ENCODE measurements at regions not wholly inside any gene's neighbourhood (a gene's known extent, or its start where the extent isn't known, plus 50 kb on each side); places are given as distances from the start of the nearest gene placed in this dataset.

- Mint-ChIP-seq H3K9me3 (no peaks in the 10 kb centered on the region), H3K27ac (no peak overlapping the region), H3K27me3 (no peaks in the 10 kb centered on the region), H3K4me3 (no peak overlapping the region), H3K4me1 (no peaks in the 10 kb centered on the region), H3K36me3 (no peaks in the 10 kb centered on the region)
- ATAC-seq, result no peak
These were observed 662.6 kb upstream of the ZWINT start for GRCh38 chr10:57023626-57024025.

- Mint-ChIP-seq H3K36me3 (no peaks in the 10 kb centered on the region), H3K27me3 (no peaks in the 10 kb centered on the region), H3K9me3 (no peaks in the 10 kb centered on the region), H3K4me3 (no peak overlapping the region), H3K4me1 (no peaks in the 10 kb centered on the region), H3K27ac (no peak overlapping the region)
- no peak for ATAC-seq
These were observed 657.4 kb upstream of the ZWINT start for GRCh38 chr10:57018452-57018851.

DNA sequence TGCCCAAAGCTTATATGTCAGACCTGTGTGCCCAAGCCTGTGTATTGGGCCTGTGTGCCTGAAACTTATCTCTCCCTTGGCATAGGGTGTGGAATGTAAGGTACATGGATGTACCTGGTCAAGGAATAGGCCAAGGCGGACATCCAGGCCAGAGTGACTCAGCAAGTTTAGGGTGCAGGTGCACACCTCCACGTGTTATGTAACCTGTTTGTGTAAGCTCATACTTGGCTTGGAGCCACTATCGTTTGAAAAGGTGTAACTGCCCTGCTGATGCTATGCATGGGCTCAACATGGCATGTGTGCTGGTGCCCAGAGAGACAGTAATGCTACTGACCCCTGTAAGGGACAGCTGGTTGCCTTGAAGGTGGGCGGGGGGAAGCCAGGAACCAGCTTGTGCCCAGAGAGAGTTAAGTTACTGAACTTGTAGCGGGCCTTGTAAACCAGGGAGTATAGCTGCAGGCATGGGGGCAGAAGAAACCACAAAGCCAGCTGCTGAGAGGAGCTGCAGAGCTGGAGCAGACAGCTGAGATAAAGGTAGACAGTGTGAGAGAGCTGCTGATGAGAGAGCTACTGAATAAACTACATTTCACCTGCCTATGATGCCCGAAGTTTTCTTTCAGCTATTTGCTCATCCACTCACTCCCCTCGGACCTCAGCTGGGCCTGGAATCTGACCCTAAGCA lies 656.4 kb upstream of the ZWINT start:
- Mint-ChIP-seq H3K4me3 (no peak overlapping the region), H3K36me3 (no peaks in the 10 kb centered on the region), H3K4me1 (no peaks in the 10 kb centered on the region), H3K9me3 (no peaks in the 10 kb centered on the region), H3K27ac (no peak overlapping the region), H3K27me3 (no peaks in the 10 kb centered on the region)
- ATAC-seq, result no peak

DNA sequence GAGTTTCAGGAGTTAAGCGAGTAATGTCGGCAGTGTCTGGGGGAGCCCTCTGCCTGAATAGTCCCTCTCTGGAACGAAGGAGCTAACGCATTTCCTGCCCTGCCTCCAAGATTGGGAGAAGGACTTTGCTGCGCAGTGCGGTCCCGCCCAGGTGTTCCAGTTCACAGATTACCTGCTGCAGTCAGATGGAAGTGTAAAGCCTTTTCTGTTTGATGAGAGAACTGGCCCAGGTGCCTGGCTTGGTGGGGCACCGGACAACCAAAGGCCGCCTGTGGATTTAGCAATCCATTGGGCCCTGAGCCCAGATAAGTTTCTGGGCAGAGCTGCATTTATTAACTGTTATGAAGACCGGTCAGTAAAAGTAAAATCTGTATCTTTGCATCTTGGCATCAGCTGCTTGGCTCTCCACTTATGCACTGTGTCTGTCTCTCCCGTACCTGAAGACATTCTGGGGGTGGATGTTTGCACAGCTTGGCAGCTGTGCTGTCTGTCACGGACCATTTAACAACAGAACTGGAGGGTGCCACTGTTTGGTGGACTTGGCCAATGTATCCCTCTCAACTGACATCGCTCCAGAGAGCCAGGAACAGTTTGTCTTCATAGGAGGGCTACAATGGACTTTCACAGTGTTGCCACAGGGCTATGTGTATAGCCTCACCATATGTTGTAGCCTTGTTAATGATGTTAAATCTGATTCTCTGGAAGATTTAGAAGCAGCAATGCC lies 654.7 kb upstream of the ZWINT start:
- ATAC-seq, result no peak
- Mint-ChIP-seq H3K4me1 (no peaks in the 10 kb centered on the region), H3K27ac (no peak overlapping the region), H3K36me3 (no peaks in the 10 kb centered on the region), H3K9me3 (no peaks in the 10 kb centered on the region), H3K4me3 (no peak overlapping the region), H3K27me3 (no peaks in the 10 kb centered on the region)

DNA sequence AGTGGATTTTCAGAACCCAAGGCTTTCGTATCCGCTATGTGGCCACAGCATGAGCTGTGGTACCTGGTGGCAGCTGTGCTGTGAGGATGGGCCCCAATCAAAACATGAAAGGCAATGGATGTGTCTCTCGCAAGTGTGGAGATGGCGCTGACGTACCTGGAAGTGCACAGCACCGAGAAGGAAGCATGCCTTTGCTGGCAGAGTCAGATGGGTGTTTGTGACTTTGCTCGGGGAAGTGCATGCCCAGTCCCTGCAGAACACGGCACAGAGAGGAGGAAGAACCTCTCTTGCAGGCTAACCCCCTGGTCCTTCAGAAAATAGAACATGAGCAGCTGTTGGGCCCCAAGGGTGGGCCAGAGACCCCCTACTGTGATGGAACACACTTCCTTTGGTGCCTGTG lies 654.1 kb upstream of the ZWINT start:
- H3K27ac Mint-ChIP-seq, result no peak overlapping the region
- H3K4me3 Mint-ChIP-seq, result no peak overlapping the region
- no peaks in the 10 kb centered on the region for H3K9me3 Mint-ChIP-seq
- H3K36me3 Mint-ChIP-seq, result no peaks in the 10 kb centered on the region
- no peaks in the 10 kb centered on the region for H3K27me3 Mint-ChIP-seq
- no peaks in the 10 kb centered on the region for H3K4me1 Mint-ChIP-seq
- ATAC-seq, result no peak

- ATAC-seq, result no peak
- H3K36me3 Mint-ChIP-seq, result no peaks in the 10 kb centered on the region
- H3K4me3 Mint-ChIP-seq, result no peak overlapping the region
- H3K27me3 Mint-ChIP-seq, result no peaks in the 10 kb centered on the region
- no peaks in the 10 kb centered on the region for H3K4me1 Mint-ChIP-seq
- H3K27ac Mint-ChIP-seq, result no peak overlapping the region
- no peaks in the 10 kb centered on the region for H3K9me3 Mint-ChIP-seq
These were observed 653.7 kb upstream of the ZWINT start for GRCh38 chr10:57014758-57015157.

DNA sequence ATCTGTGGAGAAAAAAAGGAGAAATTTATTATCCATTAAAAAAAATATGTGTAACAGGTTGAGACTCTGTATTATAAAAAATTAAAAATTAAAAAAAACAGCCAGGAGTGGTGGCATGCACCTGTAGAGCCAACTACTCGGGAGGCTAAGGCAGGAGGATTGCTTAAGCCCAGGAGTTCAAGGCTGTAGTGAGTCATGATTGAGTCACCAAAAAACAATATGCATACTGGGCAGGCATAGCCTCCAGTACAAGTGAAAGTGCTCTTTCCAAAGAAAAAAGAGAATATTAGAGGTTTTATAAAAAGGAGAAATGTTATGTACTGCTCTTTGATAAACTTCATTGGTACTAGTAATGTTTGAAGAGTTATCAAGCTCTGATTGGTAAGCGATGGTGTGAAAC lies 647.1 kb upstream of the ZWINT start:
- Mint-ChIP-seq H3K4me3 (no peak overlapping the region), H3K4me1 (no peaks in the 10 kb centered on the region), H3K36me3 (no peaks in the 10 kb centered on the region), H3K9me3 (no peaks in the 10 kb centered on the region), H3K27me3 (no peaks in the 10 kb centered on the region), H3K27ac (no peak overlapping the region)
- ATAC-seq, result no peak

DNA sequence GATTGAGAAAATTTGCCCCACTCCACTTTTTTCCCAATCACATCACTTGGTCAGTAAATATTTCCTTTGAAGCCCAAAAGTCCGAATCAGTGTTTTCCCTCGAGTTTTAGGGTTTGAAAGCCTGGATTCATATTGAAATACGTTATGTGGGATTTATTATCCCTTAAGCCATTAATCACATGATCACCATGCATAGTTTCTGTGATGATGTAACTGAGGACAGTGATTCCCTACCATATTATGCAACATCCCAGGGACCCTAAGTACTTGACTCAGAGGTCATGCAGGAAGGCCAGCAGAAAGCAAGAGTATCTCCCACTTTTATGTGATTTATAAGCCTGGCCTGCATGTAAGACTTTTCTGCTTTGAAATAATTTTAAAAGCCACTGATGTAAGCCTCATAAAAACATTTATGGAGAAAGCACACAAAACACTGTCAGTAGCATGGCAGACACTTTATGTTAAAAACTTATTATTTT lies 630.6 kb upstream of the ZWINT start:
- peaks cover 6% of the 10 kb centered on the region for H3K9me3 Mint-ChIP-seq
- peaks cover 3% of the 10 kb centered on the region for H3K4me1 Mint-ChIP-seq
- H3K27ac Mint-ChIP-seq, result no peak overlapping the region
- no peak overlapping the region for H3K4me3 Mint-ChIP-seq
- no peaks in the 10 kb centered on the region for H3K36me3 Mint-ChIP-seq
- H3K27me3 Mint-ChIP-seq, result no peaks in the 10 kb centered on the region
- ATAC-seq, result no peak

- no peak overlapping the region for H3K4me3 Mint-ChIP-seq
- ATAC-seq, result no peak
- no peak overlapping the region for H3K27ac Mint-ChIP-seq
- no peaks in the 10 kb centered on the region for H3K4me1 Mint-ChIP-seq
- H3K27me3 Mint-ChIP-seq, result no peaks in the 10 kb centered on the region
- no peaks in the 10 kb centered on the region for H3K36me3 Mint-ChIP-seq
- peaks cover 6% of the 10 kb centered on the region for H3K9me3 Mint-ChIP-seq
These were observed 614.5 kb upstream of the ZWINT start for GRCh38 chr10:56975513-56975912.

- H3K4me1 Mint-ChIP-seq, result no peaks in the 10 kb centered on the region
- no peaks in the 10 kb centered on the region for H3K27me3 Mint-ChIP-seq
- H3K27ac Mint-ChIP-seq, result no peak overlapping the region
- H3K9me3 Mint-ChIP-seq, result peaks cover 6% of the 10 kb centered on the region
- no peak overlapping the region for H3K4me3 Mint-ChIP-seq
- no peaks in the 10 kb centered on the region for H3K36me3 Mint-ChIP-seq
- ATAC-seq, result peak; percentile 22
These were observed 612.7 kb upstream of the ZWINT start for GRCh38 chr10:56973766-56974165.

- Mint-ChIP-seq H3K27me3 (no peaks in the 10 kb centered on the region), H3K4me1 (no peaks in the 10 kb centered on the region), H3K36me3 (no peaks in the 10 kb centered on the region), H3K27ac (no peak overlapping the region), H3K9me3 (peaks cover 7% of the 10 kb centered on the region), H3K4me3 (no peak overlapping the region)
- no peak for ATAC-seq
These were observed 582.2 kb upstream of the ZWINT start for GRCh38 chr10:56943221-56943755.

DNA sequence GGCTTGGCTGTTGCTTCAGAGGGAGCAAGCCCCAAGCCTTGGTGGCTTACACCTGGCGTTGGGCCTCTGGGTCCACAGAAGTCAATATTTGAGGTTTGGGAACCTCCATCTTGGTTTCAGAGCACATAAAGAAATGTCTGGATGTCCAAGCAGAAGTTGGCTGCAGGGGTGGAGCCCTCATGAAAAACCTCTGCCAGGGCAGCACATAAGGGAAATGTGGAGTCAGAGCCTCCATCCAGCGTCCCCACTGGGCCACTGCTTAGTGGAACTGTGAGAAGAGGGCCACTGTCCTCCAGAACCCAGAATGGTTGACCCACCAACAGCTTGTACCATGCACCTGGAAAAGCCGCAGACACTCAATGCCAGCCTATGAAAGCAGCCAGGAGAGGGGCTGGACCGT lies 573.5 kb upstream of the ZWINT start:
- Mint-ChIP-seq H3K4me3 (no peak overlapping the region), H3K36me3 (no peaks in the 10 kb centered on the region), H3K4me1 (no peaks in the 10 kb centered on the region), H3K9me3 (peaks cover 8% of the 10 kb centered on the region), H3K27me3 (no peaks in the 10 kb centered on the region), H3K27ac (no peak overlapping the region)
- no peak for ATAC-seq

- Mint-ChIP-seq H3K27ac (no peak overlapping the region), H3K36me3 (no peaks in the 10 kb centered on the region), H3K9me3 (peaks cover 8% of the 10 kb centered on the region), H3K4me1 (no peaks in the 10 kb centered on the region), H3K27me3 (no peaks in the 10 kb centered on the region), H3K4me3 (no peak overlapping the region)
- ATAC-seq, result no peak
These were observed 567.7 kb upstream of the ZWINT start for GRCh38 chr10:56928714-56929113.

- Mint-ChIP-seq H3K27ac (no peak overlapping the region), H3K27me3 (no peaks in the 10 kb centered on the region), H3K4me1 (no peaks in the 10 kb centered on the region), H3K4me3 (no peak overlapping the region), H3K36me3 (no peaks in the 10 kb centered on the region), H3K9me3 (peaks cover 10% of the 10 kb centered on the region)
- ATAC-seq, result no peak
These were observed 566.6 kb upstream of the ZWINT start for GRCh38 chr10:56927701-56928100.

GRCh38 chr10:56920601-56921261 lies 559.7 kb upstream of the ZWINT start:
- Mint-ChIP-seq H3K9me3 (peaks cover 6% of the 10 kb centered on the region), H3K27ac (no peak overlapping the region), H3K4me3 (no peak overlapping the region), H3K4me1 (no peaks in the 10 kb centered on the region), H3K27me3 (no peaks in the 10 kb centered on the region), H3K36me3 (no peaks in the 10 kb centered on the region)
- ATAC-seq, result no peak

All from stimulated activated memory B cell treated with anti-CD40 and anti-IgM and Interleukin-4, amounts not matched to agents 10 μg/mL and 1 μg/mL and 100 μg/mL, for 72 hours (primary cell).